ENCODE measurements at regions not wholly inside any gene's neighbourhood (a gene's known extent, or its start where the extent isn't known, plus 50 kb on each side); places are given as distances from the start of the nearest gene placed in this dataset.

DNA sequence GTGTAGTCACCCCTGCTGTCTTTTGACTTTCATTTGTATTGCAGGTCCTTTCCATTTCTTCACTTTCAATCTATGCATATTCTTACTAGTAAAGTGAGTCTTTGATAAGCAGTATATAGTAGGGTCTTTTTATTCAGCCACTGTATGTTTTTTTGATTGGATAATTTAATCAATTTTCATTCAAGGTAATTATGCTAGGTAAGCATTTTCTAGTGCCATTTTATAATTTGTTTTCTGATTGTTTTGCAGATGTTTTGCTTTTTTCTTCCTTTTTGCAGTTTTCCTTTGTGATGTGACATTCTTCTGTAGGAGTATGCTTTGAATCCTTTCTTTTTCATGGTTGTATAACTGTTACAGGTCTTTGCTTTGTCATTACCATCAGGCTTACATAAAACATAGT, 504.3 kb upstream of the GBE1 start:
- ChIA-PET CTCF (no interaction called here), POLR2A (no interaction called here)
- no peak for TF ChIP-seq SUZ12 (IDR thresholded peaks at IDR 0.05)
- TF ChIP-seq FOXM1 (IDR thresholded peaks at IDR 0.05; ENCODE audit: borderline replicate concordance) = no peak
- no peak for TF ChIP-seq CTBP1 (IDR thresholded peaks at IDR 0.05; ENCODE audit: borderline replicate concordance)
- TF ChIP-seq ARNT (IDR thresholded peaks at IDR 0.05) = no peak
- TF ChIP-seq FOXK2 (IDR thresholded peaks at IDR 0.05) = no peak
- TF ChIP-seq BHLHE40 (IDR thresholded peaks at IDR 0.05; ENCODE audit: borderline replicate concordance) = no peak
- no peak for DNase-seq (ENCODE audit: extremely low spot score)

GRCh38 chr3:82262193-82262592, 500.7 kb upstream of the GBE1 start:
- DNase-seq (ENCODE audit: extremely low spot score) = no peak
- ChIA-PET POLR2A (no interaction called here), CTCF (no interaction called here)
- no peak for TF ChIP-seq FOXK2 (IDR thresholded peaks at IDR 0.05)
- no peak for TF ChIP-seq CTBP1 (IDR thresholded peaks at IDR 0.05; ENCODE audit: borderline replicate concordance)
- TF ChIP-seq FOXM1 (IDR thresholded peaks at IDR 0.05; ENCODE audit: borderline replicate concordance) = no peak
- TF ChIP-seq LEF1 (IDR thresholded peaks at IDR 0.05; ENCODE audit: borderline replicate concordance) = no peak

DNA sequence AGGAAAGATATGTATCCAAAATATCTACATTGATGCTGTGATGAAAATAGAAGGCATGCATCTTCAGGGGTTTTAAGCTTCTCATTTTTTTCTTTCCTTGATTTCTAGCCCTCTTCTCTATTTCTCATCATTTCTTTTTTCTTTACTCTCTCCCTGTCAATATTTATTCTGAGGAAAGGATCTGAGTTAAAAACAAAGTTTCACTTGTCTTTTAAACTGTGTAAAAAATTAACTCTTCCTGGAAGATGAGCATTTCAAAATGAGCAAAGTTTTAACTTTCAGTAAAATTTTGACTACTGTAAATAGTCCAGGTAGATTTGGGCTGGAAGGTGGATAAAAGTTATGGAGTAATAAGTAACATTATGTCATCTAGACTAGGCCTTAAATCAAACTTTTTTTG, 500.2 kb upstream of the GBE1 start:
- ChIA-PET CTCF (no interaction called here), POLR2A (no interaction called here)
- TF ChIP-seq L3MBTL2 (conservative IDR thresholded peaks at IDR 0.05) (no peak), SP1 (IDR thresholded peaks at IDR 0.05) (no peak), FOXK2 (IDR thresholded peaks at IDR 0.05) (no peak), HDGF (IDR thresholded peaks at IDR 0.05; ENCODE audit: borderline replicate concordance) (no peak), SUZ12 (IDR thresholded peaks at IDR 0.05) (no peak), LEF1 (IDR thresholded peaks at IDR 0.05; ENCODE audit: borderline replicate concordance) (no peak), NFRKB (IDR thresholded peaks at IDR 0.05) (no peak), ARNT (IDR thresholded peaks at IDR 0.05) (no peak), ZNF384 (IDR thresholded peaks at IDR 0.05) (no peak), ELF4 (IDR thresholded peaks at IDR 0.05) (no peak), FOXM1 (IDR thresholded peaks at IDR 0.05; ENCODE audit: borderline replicate concordance) (no peak)
- TF ChIP-seq, protein P1, sequence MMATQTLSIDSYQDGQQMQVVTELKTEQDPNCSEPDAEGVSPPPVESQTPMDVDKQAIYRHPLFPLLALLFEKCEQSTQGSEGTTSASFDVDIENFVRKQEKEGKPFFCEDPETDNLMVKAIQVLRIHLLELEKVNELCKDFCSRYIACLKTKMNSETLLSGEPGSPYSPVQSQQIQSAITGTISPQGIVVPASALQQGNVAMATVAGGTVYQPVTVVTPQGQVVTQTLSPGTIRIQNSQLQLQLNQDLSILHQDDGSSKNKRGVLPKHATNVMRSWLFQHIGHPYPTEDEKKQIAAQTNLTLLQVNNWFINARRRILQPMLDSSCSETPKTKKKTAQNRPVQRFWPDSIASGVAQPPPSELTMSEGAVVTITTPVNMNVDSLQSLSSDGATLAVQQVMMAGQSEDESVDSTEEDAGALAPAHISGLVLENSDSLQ (IDR thresholded peaks at IDR 0.05) = no peak
- DNase-seq (ENCODE audit: extremely low spot score) = no peak

DNA sequence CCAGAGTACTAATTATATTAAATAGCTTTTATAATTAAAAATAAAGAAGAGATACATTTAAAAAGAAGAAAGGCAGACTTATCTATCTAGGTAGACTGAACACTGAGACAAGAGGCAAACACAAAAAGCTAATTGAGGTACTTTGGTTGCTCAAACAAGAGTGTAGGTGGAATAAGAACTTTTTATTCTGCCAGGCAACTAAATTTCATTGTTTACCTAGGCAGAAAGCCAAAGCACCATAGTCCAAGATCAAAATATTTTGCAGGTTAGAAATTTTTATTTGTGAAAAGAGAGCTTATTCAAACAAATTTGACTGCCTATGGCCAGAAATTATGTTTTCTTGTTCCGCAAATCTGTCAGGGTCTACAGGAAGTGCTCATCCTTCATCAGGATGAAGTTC, 499.6 kb upstream of the GBE1 start:
- ChIA-PET CTCF (no interaction called here), POLR2A (no interaction called here)
- no peak for TF ChIP-seq ARNT (IDR thresholded peaks at IDR 0.05)
- no peak for TF ChIP-seq FOXM1 (IDR thresholded peaks at IDR 0.05; ENCODE audit: borderline replicate concordance)
- TF ChIP-seq CTBP1 (IDR thresholded peaks at IDR 0.05; ENCODE audit: borderline replicate concordance) = no peak
- no peak for TF ChIP-seq FOXA1 (IDR thresholded peaks at IDR 0.05)
- no peak for TF ChIP-seq FOXK2 (IDR thresholded peaks at IDR 0.05)
- no peak for TF ChIP-seq ELF4 (IDR thresholded peaks at IDR 0.05)
- no peak for TF ChIP-seq SP1 (IDR thresholded peaks at IDR 0.05)
- no peak for TF ChIP-seq TARDBP (IDR thresholded peaks at IDR 0.05)
- TF ChIP-seq L3MBTL2 (conservative IDR thresholded peaks at IDR 0.05) = no peak
- TF ChIP-seq LEF1 (IDR thresholded peaks at IDR 0.05; ENCODE audit: borderline replicate concordance) = no peak

GRCh38 chr3:82259994-82260393, 498.5 kb upstream of the GBE1 start:
- no peak for DNase-seq (ENCODE audit: extremely low spot score)
- no peak for TF ChIP-seq ARNT (IDR thresholded peaks at IDR 0.05)
- no peak for TF ChIP-seq L3MBTL2 (conservative IDR thresholded peaks at IDR 0.05)
- no peak for TF ChIP-seq LEF1 (IDR thresholded peaks at IDR 0.05; ENCODE audit: borderline replicate concordance)
- ChIA-PET POLR2A (no interaction called here), CTCF (no interaction called here)

More for the DNA sequence above, 499.6 kb upstream of the GBE1 start:
- no peak for DNase-seq (ENCODE audit: extremely low spot score)

GRCh38 chr3:82240322-82240721, 478.9 kb upstream of the GBE1 start:
- POLR2A ChIA-PET = no interaction called here
- DNase-seq (ENCODE audit: extremely low spot score) = no peak
- no peak for TF ChIP-seq FOXA1 (IDR thresholded peaks at IDR 0.05)
- TF ChIP-seq HDGF (IDR thresholded peaks at IDR 0.05; ENCODE audit: borderline replicate concordance) = no peak
- TF ChIP-seq SUZ12 (IDR thresholded peaks at IDR 0.05) = no peak
- no peak for TF ChIP-seq BHLHE40 (IDR thresholded peaks at IDR 0.05; ENCODE audit: borderline replicate concordance)
- no peak for TF ChIP-seq SP1 (IDR thresholded peaks at IDR 0.05)
- TF ChIP-seq CTBP1 (IDR thresholded peaks at IDR 0.05; ENCODE audit: borderline replicate concordance) = no peak
- no peak for TF ChIP-seq NFRKB (IDR thresholded peaks at IDR 0.05)
- no peak for TF ChIP-seq FOXM1 (IDR thresholded peaks at IDR 0.05; ENCODE audit: borderline replicate concordance)
- no peak for TF ChIP-seq ZNF384 (IDR thresholded peaks at IDR 0.05)
- TF ChIP-seq, protein P1 (IDR thresholded peaks at IDR 0.05) = no peak
- TF ChIP-seq L3MBTL2 (conservative IDR thresholded peaks at IDR 0.05) = no peak
- no peak for TF ChIP-seq LEF1 (IDR thresholded peaks at IDR 0.05; ENCODE audit: borderline replicate concordance)
- CTCF ChIA-PET = interaction anchor here (0.6 kb wide), 1 partner anchor 1309 kb away, joined by 5 read pairs; no protein-coding TSS in a partner anchor

GRCh38 chr3:82236257-82236656, 474.8 kb upstream of the GBE1 start:
- ChIA-PET CTCF (no interaction called here), POLR2A (no interaction called here)
- DNase-seq (ENCODE audit: extremely low spot score) = no peak
- no peak for TF ChIP-seq CTBP1 (IDR thresholded peaks at IDR 0.05; ENCODE audit: borderline replicate concordance)
- TF ChIP-seq LEF1 (IDR thresholded peaks at IDR 0.05; ENCODE audit: borderline replicate concordance) = no peak
- TF ChIP-seq HDGF (IDR thresholded peaks at IDR 0.05; ENCODE audit: borderline replicate concordance) = no peak
- no peak for TF ChIP-seq ARNT (IDR thresholded peaks at IDR 0.05)
- no peak for TF ChIP-seq L3MBTL2 (conservative IDR thresholded peaks at IDR 0.05)
- TF ChIP-seq ELF4 (IDR thresholded peaks at IDR 0.05) = no peak
- no peak for TF ChIP-seq FOXM1 (IDR thresholded peaks at IDR 0.05; ENCODE audit: borderline replicate concordance)
- no peak for TF ChIP-seq BHLHE40 (IDR thresholded peaks at IDR 0.05; ENCODE audit: borderline replicate concordance)
- TF ChIP-seq FOXK2 (IDR thresholded peaks at IDR 0.05) = no peak

All from HEK293T (cell line).